Stimulated activated CD4-positive, alpha-beta T cell treated with anti-CD3 and anti-CD28 coated beads, TNF-alpha, amount 100 ng/mL, for 24 hours (primary cell): ENCODE measurements at regions not wholly inside any gene's neighbourhood (a gene's known extent, or its start where the extent isn't known, plus 50 kb on each side); places are given as distances from the start of the nearest gene placed in this dataset.

Experiments used
- DNase-seq, 3 experiments: peaks; one replicate each; pipeline ENCODE4 v3.0.0-alpha.2; 2020; ENCODE audit warnings: low read depth in 3 of 3

- DNase-seq, result no peak
These were observed 206.3 kb downstream of the THBS2 start for GRCh38 chr6:169047345-169047744.

- no peak for DNase-seq
These were observed 207.0 kb downstream of the THBS2 start for GRCh38 chr6:169046483-169047192.

GRCh38 chr6:169046021-169046420, 207.6 kb downstream of the THBS2 start:
- DNase-seq, result no peak

GRCh38 chr6:169045486-169045885, 208.2 kb downstream of the THBS2 start:
- no peak for DNase-seq

GRCh38 chr6:169044381-169045230, 209.0 kb downstream of the THBS2 start:
- no peak for DNase-seq

GRCh38 chr6:169042061-169042460, 211.6 kb downstream of the THBS2 start:
- no peak for DNase-seq

- DNase-seq, result no peak
These were observed 212.6 kb downstream of the THBS2 start for GRCh38 chr6:169041078-169041477.

GRCh38 chr6:169038691-169039090, 215.0 kb downstream of the THBS2 start:
- DNase-seq, result no peak

- no peak for DNase-seq
These were observed 218.0 kb downstream of the THBS2 start for GRCh38 chr6:169035385-169036240.

GRCh38 chr6:169034516-169035167, 219.0 kb downstream of the THBS2 start:
- DNase-seq, result no peak

GRCh38 chr6:169029861-169030260, 223.8 kb downstream of the THBS2 start:
- no peak for DNase-seq

- no peak for DNase-seq
These were observed 225.3 kb downstream of the THBS2 start for GRCh38 chr6:169028343-169028742.

GRCh38 chr6:169026175-169026574, 227.5 kb downstream of the THBS2 start:
- DNase-seq, result no peak

- DNase-seq, result no peak
These were observed 229.5 kb downstream of the THBS2 start for GRCh38 chr6:169024047-169024660.

- no peak for DNase-seq
These were observed 230.3 kb downstream of the THBS2 start for GRCh38 chr6:169023161-169023874.

- no peak for DNase-seq
These were observed 231.6 kb downstream of the THBS2 start for GRCh38 chr6:169022079-169022478.

- no peak for DNase-seq
These were observed 232.8 kb downstream of the THBS2 start for GRCh38 chr6:169020821-169021220.

GRCh38 chr6:169019727-169020491, 233.7 kb downstream of the THBS2 start:
- DNase-seq, result no peak

- DNase-seq, result no peak
These were observed 234.5 kb downstream of the THBS2 start for GRCh38 chr6:169019111-169019510.

- no peak for DNase-seq
These were observed 236.9 kb downstream of the THBS2 start for GRCh38 chr6:169016758-169017157.
